Islet precursor cell (in vitro differentiated cells): ENCODE measurements at regions not wholly inside any gene's neighbourhood (a gene's known extent, or its start where the extent isn't known, plus 50 kb on each side); places are given as distances from the start of the nearest gene placed in this dataset.

Experiments
- DNase-seq: peaks from one replicate; pipeline ENCODE4 v3.0.0-alpha.2; 2018

DNA sequence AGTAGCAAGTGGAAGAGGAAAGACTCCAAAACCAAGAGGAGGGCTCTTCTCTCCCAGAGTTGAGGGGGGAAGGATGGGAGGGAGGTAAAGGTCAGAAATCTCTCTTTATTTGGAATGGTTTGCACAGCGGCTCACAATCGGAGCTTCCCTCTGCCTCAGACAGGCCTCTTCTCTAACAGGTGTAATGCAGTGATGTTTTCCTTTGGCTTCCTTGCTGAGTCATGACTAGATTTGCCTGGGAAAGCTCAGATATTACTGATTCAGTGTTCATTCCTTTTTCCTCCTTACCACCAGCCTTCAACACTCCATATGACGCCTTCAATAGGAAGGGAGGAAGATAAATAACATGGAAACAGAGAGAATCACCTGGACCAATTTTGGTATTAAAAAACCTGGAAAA lies 136.6 kb downstream of the RNF152 start:
- DNase-seq: no peak

DNA sequence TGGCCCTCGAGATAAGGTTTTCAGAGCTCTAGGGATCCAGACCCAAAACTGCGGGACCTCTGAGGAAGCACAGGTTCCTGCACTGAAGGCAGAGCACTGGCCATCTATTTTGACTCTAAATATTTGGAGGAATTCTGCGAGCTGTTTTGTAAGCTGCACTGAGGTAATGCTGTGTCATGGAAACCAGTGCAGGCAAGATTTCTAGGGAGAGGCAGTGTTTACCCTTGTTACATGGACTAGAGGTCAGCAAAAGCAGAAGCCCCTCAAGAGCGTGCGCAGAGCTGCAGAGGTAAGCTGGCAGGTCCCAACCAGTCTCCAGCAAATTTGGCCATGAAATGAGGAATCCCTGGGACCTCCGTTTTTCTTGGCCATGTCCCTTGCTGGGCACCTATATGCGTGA lies 137.3 kb downstream of the RNF152 start:
- no peak for DNase-seq

DNA sequence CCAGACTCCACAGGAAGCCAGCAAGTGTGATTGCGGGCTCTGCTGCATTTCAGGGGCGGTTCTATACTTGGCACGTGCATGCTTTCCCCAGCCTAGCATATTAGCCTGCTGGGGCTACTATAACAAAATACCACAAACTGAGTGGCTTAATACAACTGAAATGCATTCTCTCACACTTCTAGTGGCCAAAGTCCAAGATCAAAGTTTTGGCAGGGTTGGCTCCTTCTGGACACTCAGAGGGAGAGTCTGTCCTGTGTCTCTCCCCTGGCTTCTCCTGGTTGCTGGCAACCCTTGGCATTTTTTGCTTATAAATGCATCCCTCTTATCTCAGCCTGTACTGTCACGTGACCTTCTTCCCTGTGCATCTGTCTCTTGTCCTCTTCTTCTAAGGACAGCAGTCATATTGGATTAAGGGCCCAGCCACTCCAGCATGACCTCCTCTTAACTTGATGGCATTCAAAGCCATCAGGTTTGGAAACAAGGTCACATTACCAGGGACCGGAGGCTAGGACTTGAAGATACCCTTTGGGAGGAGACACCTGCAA lies 138.7 kb downstream of the RNF152 start:
- no peak for DNase-seq

DNA sequence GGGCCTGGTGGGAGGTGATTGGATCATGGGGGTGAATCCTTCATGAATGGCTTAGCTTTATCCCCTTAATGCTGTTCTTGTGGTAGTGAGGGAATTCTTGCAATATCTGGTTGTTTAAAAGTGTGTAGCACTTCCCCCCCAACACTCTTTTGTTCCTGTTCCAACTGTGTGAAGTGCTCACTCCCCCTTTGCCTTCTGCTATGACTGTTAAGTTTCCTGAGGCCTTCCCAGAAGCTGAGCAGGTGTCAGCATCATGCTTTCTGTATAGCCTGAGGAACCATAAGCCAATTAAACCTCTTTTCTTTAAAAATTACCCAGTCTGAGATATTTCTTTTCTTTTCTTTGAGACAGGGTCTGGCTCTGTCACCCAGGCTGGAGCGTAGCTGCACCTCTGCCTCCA lies 139.4 kb downstream of the RNF152 start:
- DNase-seq: no peak

DNA sequence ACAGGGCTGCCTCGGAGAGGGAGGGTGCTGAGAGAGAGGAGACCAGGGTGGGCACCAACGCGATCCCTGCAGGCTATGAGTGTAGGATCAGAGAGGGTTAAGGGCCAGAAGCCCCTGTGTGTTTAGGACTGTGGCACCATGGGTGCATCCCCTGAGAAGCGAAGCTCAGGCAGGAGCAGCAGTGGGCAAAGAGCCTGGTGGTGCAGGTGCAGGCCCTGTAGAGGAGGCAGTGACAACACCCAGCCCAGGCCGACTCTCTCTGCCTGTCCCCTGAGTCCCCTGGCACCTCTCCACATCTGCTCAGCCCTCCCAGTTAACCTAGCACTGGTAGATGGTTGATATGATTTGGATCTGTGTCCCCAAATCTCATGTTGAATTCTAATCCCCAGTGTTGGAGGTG lies 139.8 kb downstream of the RNF152 start:
- no peak for DNase-seq

DNA sequence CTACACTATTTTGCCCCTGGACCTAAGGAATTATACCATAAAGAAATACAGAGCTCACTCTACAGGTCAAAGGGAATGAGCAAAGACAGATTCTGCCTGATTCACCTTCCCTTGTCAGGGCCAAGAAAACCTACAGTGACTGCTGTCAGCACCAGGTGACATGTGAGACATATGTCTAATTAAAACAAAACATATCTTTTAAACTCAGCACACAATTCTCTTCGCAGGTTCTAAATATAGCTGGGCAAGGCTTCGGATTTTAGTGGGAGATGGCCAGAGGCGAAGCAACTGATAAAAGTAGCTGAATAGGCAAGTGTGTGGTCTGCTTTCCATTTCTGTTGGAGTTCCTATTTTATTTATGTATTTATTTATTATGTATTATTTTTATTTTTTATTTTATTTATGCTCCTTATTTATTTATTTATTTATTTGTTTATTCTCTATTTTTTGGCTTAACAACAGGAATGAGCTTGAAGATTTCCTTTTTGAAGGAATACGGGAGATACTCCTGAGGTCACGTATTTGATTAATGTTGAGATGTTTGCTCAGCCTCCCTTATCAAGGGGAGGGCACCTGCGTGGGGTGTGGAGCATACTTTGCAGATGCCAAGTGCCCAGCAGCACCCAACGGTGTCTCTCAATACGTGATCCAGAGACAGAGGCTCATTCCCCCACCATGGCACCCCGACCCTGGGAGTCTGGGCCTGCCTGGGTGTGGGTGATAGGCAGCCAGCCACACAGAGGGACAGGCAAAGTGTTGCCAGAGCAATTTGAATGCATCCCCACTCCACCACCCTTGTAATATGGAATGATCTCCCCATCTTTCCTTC lies 141.8 kb downstream of the RNF152 start:
- no peak for DNase-seq

DNA sequence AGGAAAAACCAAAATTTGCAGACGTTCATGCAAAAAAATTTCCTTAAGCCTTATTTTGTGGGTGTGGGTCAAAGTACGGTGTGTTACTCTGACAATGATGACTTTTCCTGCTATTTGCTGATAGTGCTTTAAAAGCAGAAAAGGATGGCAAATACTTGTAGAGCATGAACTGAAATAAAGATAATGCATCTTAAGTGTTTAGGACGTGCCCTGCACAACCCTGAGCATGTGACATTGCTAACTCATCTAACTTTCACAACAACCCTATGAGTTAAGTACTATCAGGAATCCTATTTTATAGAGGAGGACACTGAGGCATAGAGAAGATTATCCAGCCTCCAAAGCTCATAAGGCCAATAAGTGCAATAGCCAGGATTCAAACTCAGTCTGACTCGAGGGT lies 143.3 kb downstream of the RNF152 start:
- no peak for DNase-seq

DNA sequence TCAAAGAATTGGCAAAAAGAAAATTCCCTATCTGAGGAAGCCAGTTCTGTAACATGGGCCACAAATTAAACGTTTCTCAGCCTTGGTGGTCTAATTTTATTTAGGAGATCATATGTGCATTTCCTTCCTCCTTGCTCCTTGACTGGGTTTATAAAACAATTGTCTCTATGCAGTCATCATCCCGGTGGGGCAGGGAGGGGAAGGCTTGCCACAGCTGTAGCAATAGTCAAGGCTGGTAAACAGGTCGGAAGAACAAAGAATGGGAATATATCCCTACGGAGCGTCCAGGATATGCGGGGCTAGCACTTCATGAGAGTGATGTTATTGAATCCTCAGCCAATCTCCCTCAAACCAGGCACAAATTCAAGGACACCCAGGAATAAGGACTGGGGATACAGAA lies 143.8 kb downstream of the RNF152 start:
- DNase-seq: no peak

DNA sequence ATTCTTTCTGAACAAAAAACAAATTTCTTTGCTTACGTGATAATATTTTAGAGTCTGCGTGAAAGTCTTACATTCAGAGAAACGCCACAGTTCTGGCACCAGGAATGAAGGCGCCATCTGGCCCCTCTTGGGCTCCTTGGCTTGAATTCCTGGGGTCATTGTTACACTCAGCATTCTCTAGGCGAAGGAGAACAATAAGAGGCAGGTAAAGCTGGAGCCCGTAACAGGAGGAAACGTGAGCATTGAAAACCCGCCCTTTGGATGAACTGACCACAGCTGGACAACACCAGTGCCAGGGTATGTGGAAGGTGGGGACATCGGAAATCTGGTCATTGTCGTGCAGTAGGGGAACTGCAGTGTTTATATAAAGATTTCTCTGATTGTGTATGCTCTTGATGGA lies 144.8 kb downstream of the RNF152 start:
- DNase-seq: no peak

DNA sequence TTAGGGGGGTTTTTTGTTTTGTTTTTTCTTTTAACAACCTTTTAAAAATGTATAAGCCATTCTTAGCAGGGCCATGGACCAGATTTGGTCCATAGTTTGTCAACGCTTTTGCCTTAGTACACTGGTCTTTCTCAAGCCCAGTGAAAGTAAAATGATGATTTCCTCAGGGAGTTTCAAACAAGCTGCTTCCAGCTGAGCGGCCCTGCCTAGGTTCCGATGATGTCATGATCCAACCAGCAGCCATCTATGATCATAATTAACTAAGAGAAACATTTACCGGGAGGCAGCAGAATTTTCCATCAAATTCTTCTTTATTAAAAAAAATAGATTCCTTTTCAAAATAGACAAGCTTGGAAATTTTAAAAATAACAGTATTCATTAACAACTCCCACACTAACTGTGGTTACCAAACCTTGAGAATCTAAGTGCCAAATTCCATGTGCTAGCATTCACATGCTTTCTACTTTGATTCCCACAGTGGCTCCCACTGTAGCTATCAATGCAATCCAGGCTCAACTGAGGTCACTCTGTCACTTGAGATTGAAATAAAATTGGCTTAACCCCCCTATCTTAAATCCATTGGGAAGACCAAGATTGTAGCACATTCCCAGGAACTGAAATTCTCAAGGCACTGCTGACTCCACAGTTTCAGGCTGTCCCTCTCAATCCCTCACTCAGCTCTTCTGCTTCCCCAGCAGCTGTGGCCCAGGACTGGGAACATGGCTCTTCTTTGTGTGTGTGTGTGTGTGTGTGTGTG lies 148.9 kb downstream of the RNF152 start:
- no peak for DNase-seq

DNA sequence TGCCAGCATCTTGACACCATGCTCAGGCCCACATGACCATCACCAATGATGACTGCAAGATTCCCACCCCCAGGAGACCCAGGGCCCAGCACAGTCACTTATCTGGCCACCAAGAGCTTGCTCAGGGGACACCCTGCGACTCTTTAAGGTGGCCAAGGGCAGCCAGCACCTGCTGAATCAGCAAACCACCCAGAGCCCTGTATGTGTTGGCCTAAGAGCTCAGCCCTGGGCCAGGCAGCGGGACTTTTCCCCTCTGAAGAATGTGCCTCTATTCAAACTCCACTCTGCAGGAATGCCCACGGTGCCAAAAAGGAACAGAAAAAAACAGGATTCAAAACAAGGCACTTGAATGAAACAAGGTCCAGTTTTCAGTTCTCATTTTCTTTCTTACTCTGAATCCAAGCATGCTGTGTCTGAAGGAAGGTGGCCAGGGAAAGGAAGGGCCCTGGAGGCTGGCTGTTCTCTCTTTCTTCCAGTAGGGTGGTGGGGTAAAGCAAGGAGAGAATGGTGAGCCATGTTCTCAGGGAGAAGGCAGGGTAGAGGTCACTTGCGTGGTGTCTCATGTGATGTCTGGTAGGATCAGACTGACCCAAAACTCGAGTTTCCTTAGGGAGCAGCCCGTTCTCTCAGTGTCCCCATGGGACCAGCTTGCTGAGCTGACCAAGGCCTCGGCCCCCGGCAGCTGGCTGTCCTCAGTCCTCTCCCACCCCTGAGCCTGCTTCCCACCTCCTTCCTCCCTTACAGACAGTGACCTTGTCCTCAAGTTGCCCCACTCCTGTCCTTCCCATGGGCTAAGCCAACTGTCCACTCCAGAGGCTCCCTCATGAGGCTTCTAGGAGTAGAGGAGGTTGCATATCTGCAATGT lies 150.0 kb downstream of the RNF152 start:
- no peak for DNase-seq

DNA sequence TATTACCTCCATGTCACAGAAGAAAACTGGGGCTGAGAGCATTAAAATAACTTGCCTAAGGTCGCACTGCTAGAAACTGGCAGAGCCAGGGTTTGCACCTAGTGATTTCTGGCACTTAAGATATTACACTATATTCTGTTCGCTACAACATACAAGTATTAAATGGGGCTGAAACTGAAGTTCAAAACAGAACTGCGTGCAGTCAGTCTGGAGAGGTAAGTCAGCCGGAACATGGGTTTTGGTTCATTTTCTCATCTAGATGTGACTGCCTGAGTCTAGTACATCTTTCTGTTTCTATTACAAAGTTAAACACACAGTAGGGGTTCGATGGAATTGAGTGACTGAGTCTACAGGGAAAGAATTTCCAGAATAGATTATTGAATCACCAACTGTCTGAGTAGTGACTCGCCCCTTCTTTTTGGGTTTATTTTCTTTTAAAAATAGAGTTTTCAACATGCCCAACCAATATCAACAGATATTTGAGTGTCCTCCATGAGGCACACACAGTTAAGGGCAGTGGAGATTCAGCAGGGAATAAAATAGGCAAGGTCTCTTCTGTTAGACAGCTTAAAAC lies 150.8 kb downstream of the RNF152 start:
- no peak for DNase-seq

DNA sequence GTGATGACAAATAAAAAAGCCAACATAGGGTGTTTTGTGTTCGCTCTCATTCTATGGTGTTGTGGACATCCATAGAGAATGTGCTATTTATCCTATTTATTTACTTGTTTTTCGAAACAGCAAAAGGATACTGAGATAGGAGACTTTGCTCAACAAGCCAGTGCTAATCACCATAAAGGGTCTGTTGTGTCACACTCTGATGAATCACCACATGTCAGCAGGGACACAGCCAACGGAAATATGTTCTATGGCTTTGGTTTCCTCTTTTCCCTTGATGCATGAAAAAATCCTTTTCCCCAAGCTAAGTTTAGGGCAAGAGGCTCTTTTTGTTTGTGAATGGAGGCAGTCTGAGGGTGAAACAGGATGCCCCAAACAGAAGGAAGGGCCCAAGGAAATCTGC lies 154.3 kb downstream of the RNF152 start:
- no peak for DNase-seq

DNA sequence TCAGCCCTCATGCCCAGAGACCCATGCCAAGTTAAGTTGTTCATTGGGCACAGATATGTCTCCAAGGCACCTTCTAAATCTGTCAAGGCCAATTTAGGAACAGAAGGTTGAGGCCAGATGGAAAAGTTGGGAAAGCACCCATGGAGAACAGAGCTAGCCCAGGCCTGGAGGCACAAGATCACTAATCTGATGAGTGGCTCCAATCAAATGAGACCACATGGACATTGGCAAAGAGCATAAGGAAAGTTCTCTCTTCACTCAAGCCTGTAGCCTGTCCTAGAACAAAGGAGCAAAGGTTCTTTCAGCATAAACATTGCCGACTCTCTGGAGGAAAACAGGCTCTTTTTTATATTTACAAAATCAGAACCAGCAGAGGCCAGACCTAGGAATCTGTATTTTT lies 154.8 kb downstream of the RNF152 start:
- DNase-seq: no peak

DNA sequence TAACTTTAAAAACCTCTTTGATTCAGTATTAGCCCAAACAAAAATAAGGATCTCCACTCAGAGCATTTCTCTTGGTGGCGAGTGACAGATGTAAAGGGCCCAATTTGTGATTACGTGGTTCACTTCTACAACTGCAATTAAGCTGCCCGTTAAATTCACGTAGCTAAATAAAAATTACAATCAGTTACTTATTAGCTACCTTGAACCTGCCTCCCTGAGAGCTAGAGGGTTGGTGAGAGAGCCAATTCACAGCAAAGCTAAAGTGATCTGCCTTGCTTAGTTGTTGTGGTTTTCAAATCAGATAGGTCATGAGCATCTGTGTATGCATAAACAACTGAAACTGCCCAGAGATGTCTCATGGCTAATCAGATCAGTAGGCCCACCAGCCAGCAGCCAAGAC lies 156.7 kb downstream of the RNF152 start:
- no peak for DNase-seq

DNA sequence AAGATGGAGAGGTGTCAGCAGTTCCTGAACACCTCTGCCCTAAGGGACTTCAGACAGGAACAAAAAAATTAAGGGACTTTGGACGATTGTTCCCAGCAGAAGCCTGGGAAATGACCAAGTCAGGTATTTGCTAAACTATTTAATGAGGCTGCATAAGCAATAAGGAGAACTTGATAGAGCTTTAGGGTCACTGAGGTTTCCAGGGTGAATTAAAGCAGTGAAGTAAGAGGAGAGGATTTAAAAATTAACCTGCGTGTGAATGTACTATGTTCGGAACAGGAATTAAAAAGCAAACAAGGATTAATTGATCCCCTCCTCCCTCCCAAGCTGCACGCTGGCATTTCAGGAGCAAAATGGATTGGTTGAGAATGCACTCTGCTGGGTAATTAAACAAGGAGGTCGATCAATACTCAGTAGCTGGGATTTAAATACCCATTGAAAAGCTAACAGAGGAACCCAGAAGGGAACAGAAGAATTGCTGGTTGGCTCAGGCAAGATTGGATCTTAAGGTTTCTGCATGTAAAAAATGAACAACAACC lies 157.2 kb downstream of the RNF152 start:
- DNase-seq: no peak

DNA sequence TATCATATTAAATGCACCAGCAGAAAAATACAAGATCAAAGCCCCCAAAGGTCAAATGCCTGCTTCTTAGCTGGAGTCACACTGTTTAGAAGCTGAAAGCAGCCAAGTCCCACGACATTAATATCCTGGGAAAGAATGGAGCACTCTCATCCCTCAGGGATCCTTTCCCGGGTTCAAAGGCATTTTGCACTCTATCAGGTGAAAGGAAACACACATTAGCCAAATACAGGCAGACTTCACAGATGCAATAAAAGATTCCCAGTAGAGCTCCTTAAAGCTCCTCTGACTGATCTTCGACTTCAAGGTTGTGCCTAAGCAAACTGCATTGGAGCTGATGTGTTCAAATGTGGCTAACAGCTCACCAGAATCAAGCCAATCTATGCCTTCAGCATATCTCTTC lies 158.4 kb downstream of the RNF152 start:
- DNase-seq: no peak

DNA sequence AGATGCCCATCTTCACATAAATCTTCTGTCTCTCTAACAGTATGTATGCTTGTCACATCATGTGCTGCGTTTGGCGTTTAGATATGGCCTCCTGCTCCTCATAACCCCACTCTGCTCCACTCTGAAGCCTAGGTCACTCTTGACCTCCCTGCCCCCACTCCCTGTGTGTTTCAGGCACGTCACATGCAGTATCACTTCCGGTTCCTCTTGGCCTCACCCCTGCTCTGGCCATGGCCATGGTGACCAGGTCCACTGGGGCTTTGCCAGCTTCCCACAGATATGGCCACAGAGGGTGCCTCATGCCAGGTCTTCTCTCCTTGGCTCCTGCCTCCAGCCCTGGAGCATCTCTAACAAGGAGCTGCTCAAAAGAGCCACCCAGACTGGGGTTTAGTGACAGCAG lies 160.0 kb downstream of the RNF152 start:
- DNase-seq: no peak

DNA sequence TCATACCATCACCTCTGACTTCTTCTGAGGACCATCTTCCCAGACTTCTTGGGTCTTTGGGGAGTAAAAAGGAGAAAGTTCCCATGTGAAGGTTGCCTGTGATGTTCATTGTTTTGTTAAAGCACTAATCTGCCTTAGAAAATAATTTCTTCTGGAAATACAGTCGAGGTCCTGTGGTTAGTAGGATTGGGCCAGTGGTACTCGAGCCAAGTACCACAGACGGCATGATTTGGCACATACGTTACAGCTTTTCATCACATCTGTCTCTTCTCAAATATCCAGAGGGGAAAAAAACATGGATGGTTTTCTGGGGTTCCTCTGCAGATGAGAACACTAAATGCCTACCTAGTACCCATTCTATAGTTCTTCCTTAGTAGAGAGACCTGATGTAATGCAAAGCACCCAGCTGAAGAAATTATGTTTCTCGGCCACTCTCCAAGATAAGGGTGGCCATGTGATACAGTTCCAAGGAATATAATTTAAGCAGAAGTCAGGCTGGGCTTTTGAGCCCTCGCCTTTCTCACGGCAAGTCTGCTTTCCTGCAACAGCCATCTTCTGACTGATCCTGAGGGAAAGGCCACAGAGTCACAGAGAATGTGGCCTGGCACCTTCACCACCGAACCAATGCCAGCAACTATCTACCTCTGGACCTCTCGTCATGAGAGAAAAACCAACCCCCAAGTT lies 161.0 kb downstream of the RNF152 start:
- DNase-seq: no peak

DNA sequence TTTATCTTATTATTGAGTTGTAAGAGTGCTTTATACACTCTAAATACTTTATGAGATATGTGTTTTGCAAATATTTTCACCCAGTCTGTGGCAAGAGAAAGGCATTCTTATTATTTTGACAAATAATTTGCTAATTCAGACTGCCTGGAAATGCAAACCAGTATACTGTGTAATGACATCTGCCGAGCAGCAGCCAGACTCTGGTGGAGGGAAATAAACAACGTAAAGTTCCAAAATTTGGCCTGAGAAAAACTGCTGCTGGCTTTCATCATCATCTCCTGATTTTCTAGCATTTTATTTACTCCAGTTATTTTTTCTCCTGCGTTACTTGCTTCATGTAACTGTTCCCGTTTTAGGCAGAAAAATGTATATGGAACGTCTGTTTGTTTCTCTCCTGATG lies 161.6 kb downstream of the RNF152 start:
- DNase-seq: no peak

DNA sequence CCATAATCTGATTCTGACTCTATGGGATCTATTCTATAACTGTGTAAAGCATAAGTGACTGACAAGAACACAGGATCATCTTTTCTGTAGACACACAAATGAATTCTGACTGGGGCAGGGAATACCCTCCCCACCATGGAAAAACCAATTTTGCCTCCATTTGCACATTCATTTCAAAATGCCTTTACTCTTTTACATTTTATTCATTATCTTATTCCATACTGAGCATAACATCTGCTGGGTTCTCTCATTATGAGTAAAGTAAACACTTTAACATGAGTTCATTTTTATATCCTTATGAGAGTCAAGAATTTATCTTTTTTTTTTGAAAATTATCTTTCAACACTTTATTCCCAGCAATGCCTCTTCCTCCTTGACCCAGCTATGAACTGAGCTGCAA lies 163.5 kb downstream of the RNF152 start:
- DNase-seq: no peak
